HUDEP-2 (cell line): ENCODE measurements at regions not wholly inside any gene's neighbourhood (a gene's known extent, or its start where the extent isn't known, plus 50 kb on each side); places are given as distances from the start of the nearest gene placed in this dataset.

Source experiments
- DNase-seq, 76 experiments: peaks; one replicate each; lab custom pipeline; 2025; ENCODE audit not compliant: unreplicated experiment in 76 of 76; lab: John Stamatoyannopoulos, UW

- DNase-seq: no peak
Measured at GRCh38 chr13:21997726-21998125, 326.9 kb downstream of the FGF9 start.

GRCh38 chr13:21998279-21998990 is 327.6 kb downstream of the FGF9 start:
- no peak for DNase-seq

- DNase-seq: no peak
Measured at GRCh38 chr13:21999666-22000065, 328.8 kb downstream of the FGF9 start.

- no peak for DNase-seq
Measured at GRCh38 chr13:22000191-22000590, 329.3 kb downstream of the FGF9 start.

- no peak for DNase-seq
Measured at GRCh38 chr13:22001336-22001735, 330.5 kb downstream of the FGF9 start.

- no peak for DNase-seq
Measured at GRCh38 chr13:22002893-22003292, 332.0 kb downstream of the FGF9 start.

GRCh38 chr13:22009500-22009899 is 338.6 kb downstream of the FGF9 start:
- DNase-seq: no peak

GRCh38 chr13:22009937-22010336 is 339.1 kb downstream of the FGF9 start:
- DNase-seq: no peak

- DNase-seq: no peak
Measured at GRCh38 chr13:22012686-22013085, 341.8 kb downstream of the FGF9 start.

GRCh38 chr13:22014469-22014868 is 343.6 kb downstream of the FGF9 start:
- DNase-seq: no peak

GRCh38 chr13:22017226-22017625 is 346.4 kb downstream of the FGF9 start:
- no peak for DNase-seq

- no peak for DNase-seq
Measured at GRCh38 chr13:22018076-22018835, 347.4 kb downstream of the FGF9 start.

GRCh38 chr13:22018836-22019210 is 347.9 kb downstream of the FGF9 start:
- DNase-seq: no peak

GRCh38 chr13:22024381-22024994 is 353.6 kb downstream of the FGF9 start:
- DNase-seq: no peak

GRCh38 chr13:22027566-22027965 is 356.7 kb downstream of the FGF9 start:
- DNase-seq: no peak

GRCh38 chr13:22028831-22029230 is 358.0 kb downstream of the FGF9 start:
- DNase-seq: no peak

- no peak for DNase-seq
Measured at GRCh38 chr13:22030321-22030720, 359.4 kb downstream of the FGF9 start.

GRCh38 chr13:22031702-22032286 is 360.9 kb downstream of the FGF9 start:
- no peak for DNase-seq

- no peak for DNase-seq
Measured at GRCh38 chr13:22032905-22033304, 362.0 kb downstream of the FGF9 start.

- DNase-seq: no peak
Measured at GRCh38 chr13:22039961-22040360, 369.1 kb downstream of the FGF9 start.

- no peak for DNase-seq
Measured at GRCh38 chr13:22040810-22041364, 370.0 kb downstream of the FGF9 start.
